Thyroid gland (tissue), 4 donors: ENCODE measurements at regions not wholly inside any gene's neighbourhood (a gene's known extent, or its start where the extent isn't known, plus 50 kb on each side); places are given as distances from the start of the nearest gene placed in this dataset.
A peak's percentile ranks its signal among the peaks of the same experiment; 100 is the strongest.

Source experiments
- DNase-seq, 2 donors: peaks; one replicate each; pipeline ENCODE4 v3.0.0-alpha.2; 2019
- H3K27ac ChIP-seq, 3 donors: fragments of 200-600 bp; sonication (generic); 1 replicate in 2 of 3; 2 replicates in 1 of 3; pipeline ENCODE4 v1.5.1; 2016 to 2019; ENCODE audit warnings: mild to moderate bottlenecking in 1 of 3, moderate library complexity in 1 of 3
- H3K27me3 ChIP-seq: fragments of 200-600 bp; sonication (generic); one replicate; pipeline ENCODE4 v1.5.1; 2019
- H3K36me3 ChIP-seq, 2 donors: fragments of 200-600 bp; sonication (generic); one replicate each; pipeline ENCODE4 v1.5.1; 2016 to 2019
- H3K4me1 ChIP-seq, 2 donors: fragments of 200-600 bp; sonication (generic); one replicate each; pipeline ENCODE4 v1.5.1; 2017 to 2019
- H3K4me3 ChIP-seq, 3 donors: fragments of 200-600 bp; sonication (generic); replicated peaks in 1 of 3; 1 replicate in 2 of 3; 2 replicates in 1 of 3; pipeline ENCODE4 v1.5.1; 2016; ENCODE audit warnings: mild to moderate bottlenecking in 1 of 3
- H3K9me3 ChIP-seq: fragments of 200-600 bp; sonication (generic); one replicate; pipeline ENCODE4 v1.5.1; 2017
- POLR2A ChIP-seq, 2 donors: fragments of 450-650 bp; IDR thresholded peaks; one replicate each; pipeline ENCODE4 v1.6.1; 2017; ENCODE audit warnings: antibody characterized with exemption in 2 of 2, mild to moderate bottlenecking in 2 of 2, moderate library complexity in 1 of 2
- WGBS, 2 donors: methylation state at CpG; one replicate each; pipeline ENCODE4 v1.1.5; 2017; 5-methylcytosine and 5-hydroxymethylcytosine counted together
- intact Hi-C: fragments of 100-400 bp; cut with DNase I; formaldehyde crosslinking; loops from one replicate; pipeline ENCODE4 v1.15.1; 2023
- TF ChIP-seq, protein P1 (sequence below), 6 experiments: fragments of 200-600 bp in 3 of 6; fragments of 450-650 bp in 3 of 6; sonication (generic) in 3 of 6; IDR thresholded peaks; one replicate each; pipeline ENCODE4 v1.5.1; 2016 to 2019; ENCODE audit warnings: antibody characterized with exemption in 6 of 6, mild to moderate bottlenecking in 2 of 6, inconsistent platforms in 1 of 6, moderate library complexity in 1 of 6

DNA sequence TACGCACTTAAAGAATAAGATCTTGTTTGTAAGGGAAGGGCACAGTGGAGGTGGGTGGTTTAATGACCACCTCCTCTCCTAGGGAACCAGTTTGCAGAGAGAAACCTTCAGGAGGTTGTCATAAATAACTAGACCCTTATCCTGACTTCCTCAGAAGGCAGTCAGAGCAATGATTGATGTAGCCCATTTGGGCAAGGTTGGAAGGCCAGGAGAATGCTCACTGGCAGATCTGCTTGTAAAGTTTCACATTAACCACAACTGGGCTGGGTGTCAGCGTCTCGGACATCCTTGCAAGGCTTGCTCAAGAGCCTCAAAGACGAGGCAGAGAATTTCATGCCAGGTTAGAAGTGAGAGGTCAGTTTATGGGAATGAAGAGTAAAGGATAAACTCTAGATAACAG, 87.6 kb upstream of the TRABD2B start:
- no peak overlapping the region for H3K4me3 ChIP-seq
- H3K27me3 ChIP-seq: no peaks in the 10 kb centered on the region
- intact Hi-C loops: no loop called here
- DNase-seq: no peak
- H3K4me1 ChIP-seq: peaks cover 0 to 18% of the 10 kb centered on the region in 2 donors
- H3K27ac ChIP-seq: no peak overlapping the region
- no peaks in the 10 kb centered on the region for H3K9me3 ChIP-seq
- no peaks in the 10 kb centered on the region for H3K36me3 ChIP-seq
- 72 to 82% methylated on average over 4 of the region's 4 CpGs for WGBS, 2 donors
- TF ChIP-seq POLR2A (IDR thresholded peaks at IDR 0.05): no peak
- TF ChIP-seq, protein P1, sequence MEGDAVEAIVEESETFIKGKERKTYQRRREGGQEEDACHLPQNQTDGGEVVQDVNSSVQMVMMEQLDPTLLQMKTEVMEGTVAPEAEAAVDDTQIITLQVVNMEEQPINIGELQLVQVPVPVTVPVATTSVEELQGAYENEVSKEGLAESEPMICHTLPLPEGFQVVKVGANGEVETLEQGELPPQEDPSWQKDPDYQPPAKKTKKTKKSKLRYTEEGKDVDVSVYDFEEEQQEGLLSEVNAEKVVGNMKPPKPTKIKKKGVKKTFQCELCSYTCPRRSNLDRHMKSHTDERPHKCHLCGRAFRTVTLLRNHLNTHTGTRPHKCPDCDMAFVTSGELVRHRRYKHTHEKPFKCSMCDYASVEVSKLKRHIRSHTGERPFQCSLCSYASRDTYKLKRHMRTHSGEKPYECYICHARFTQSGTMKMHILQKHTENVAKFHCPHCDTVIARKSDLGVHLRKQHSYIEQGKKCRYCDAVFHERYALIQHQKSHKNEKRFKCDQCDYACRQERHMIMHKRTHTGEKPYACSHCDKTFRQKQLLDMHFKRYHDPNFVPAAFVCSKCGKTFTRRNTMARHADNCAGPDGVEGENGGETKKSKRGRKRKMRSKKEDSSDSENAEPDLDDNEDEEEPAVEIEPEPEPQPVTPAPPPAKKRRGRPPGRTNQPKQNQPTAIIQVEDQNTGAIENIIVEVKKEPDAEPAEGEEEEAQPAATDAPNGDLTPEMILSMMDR (IDR thresholded peaks at IDR 0.05): no peak

DNA sequence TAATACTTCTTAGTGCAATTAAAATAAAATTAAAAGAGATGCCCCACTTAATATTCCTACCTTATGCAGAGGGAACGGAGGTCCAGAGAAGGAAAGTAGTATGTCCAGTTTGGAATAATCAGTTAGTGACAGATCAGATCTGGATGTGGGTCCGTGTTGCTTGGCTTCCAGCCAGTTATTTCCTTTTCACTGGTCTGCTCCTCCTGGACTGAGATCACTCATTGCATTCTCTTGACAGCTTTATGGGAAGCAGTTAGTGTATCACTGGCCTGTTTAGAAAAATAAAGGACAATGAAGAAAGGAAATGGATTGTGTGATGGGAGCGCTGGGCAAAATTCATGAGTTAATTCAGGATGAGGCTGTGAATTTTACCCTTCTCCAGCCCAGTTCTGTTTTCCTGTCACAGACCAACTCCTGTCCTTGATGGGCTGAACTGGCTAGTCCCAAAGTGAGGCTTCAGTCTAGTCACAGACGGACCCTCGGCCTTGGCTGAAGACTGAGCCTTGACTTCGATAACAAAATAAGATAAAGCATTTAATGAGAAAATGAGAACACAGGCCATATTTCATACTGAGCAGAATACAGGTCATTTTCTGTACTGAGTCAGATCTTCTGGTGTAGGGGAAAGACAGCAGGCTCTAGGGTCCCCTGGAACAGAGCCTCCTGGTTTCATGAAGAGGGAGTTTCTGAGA, 85.2 kb upstream of the TRABD2B start:
- Histone ChIP-seq H3K4me3 (no peak overlapping the region), H3K4me1 (peaks cover 0 to 18% of the 10 kb centered on the region in 2 donors), H3K36me3 (no peaks in the 10 kb centered on the region), H3K27me3 (no peaks in the 10 kb centered on the region), H3K9me3 (no peaks in the 10 kb centered on the region), H3K27ac (no peak overlapping the region)
- TF ChIP-seq POLR2A (IDR thresholded peaks at IDR 0.05): no peak
- TF ChIP-seq, protein P1 (IDR thresholded peaks at IDR 0.05): no peak
- no peak for DNase-seq
- intact Hi-C loops: no loop called here
- 57 to 66% methylated on average over 6 of the region's 6 CpGs for WGBS, 2 donors

DNA sequence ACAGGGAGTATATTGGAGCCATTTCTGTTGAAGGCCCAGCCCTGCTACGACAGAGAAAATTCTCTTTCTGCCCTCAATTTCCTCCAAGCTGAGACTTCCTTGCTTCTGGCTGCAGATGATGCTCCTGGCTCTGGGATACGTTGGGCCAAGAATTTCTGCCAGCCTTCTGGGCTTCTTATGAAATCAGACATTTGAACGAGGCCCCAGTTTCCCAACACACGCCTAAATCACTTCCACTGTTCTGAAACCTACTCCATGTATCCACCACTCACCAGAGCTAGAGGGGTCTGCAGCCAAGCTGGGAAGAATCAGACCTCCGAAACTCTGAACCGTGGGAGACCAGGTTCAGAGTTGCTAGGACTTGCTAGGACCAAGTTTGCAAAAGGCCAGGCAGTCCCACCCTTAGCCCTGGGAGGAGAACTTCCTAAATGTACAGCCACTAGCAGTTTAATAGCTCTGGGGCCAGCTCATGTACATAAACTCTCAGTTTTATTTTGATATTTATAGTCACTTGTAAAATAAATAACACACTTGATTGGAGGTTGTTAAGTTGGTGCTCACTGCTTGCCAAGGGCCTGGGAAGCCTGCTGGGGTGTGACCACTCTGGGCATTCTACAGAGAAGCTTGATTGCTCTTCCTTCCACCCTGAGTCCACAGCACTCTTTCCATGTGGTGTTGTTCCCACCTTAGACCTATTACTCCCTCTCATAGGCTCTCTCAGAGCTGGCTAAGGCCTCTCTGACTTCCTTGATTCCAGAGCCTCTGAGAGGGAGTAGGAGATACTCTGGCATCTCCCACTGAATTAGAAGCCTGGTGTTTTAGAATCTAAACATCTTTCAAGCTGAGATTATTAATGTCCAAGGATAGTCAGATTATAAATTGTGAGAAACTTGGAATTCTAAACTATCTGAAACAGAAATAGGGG, 83.4 kb upstream of the TRABD2B start:
- Histone ChIP-seq H3K36me3 (no peaks in the 10 kb centered on the region), H3K9me3 (no peaks in the 10 kb centered on the region), H3K4me1 (peaks cover 0 to 18% of the 10 kb centered on the region in 2 donors), H3K27me3 (no peaks in the 10 kb centered on the region), H3K4me3 (no peak overlapping the region), H3K27ac (no peak overlapping the region)
- DNase-seq: peak; percentile 48 to 63
- intact Hi-C loops: no loop called here
- WGBS, 2 donors: 85 to 89% methylated on average over 6 of the region's 6 CpGs
- TF ChIP-seq, protein P1 (IDR thresholded peaks at IDR 0.05): no peak
- no peak for TF ChIP-seq POLR2A (IDR thresholded peaks at IDR 0.05)

DNA sequence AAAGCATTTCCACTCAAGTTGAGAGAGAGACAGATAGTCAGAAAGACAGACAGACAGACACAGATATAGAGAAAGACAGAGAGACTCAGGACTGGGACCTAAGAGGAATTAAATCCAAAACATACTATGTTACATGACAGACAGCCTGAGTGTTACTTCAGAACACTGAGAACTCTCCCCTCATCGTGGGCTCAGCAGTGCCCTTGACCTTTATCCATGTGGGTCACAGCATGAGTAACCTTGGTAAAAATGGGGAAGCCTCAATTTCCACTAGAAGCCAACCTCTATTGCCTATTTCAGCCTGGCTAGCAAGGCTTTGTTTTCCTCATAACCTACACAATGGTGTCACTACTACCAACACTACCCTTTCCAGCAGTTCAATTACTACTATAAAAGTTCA, 81.9 kb upstream of the TRABD2B start:
- Histone ChIP-seq H3K36me3 (no peaks in the 10 kb centered on the region), H3K4me1 (peaks cover 0 to 20% of the 10 kb centered on the region in 2 donors), H3K4me3 (no peak overlapping the region), H3K27ac (no peak overlapping the region), H3K27me3 (no peaks in the 10 kb centered on the region), H3K9me3 (no peaks in the 10 kb centered on the region)
- DNase-seq: no peak
- WGBS, 2 donors: 59 to 74% methylated on average over 1 of the region's 1 CpG
- intact Hi-C loops: no loop called here
- TF ChIP-seq, protein P1 (IDR thresholded peaks at IDR 0.05): no peak
- no peak for TF ChIP-seq POLR2A (IDR thresholded peaks at IDR 0.05)

DNA sequence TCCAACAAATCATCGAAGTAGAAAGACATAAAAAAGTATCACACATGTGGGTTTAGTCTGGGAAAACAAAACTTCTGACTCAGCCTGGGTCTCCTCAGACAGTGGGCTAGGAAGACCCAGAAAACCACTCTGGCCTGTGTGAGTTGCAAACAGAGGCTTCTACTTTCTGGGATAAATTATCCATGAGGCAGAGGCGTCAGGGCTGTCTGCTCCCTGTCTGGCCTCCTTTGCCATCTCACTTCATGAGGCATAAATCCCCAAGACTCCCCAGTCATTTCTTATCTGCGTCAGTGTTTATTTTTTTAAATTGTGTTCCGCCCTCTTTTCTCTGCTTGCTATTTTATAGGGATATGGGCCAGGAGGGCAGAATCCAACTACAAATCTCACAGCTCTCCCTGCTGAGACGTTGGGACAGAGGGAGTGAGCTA, 80.6 kb upstream of the TRABD2B start:
- peaks cover 0 to 24% of the 10 kb centered on the region in 2 donors for H3K4me1 ChIP-seq
- H3K27me3 ChIP-seq: no peaks in the 10 kb centered on the region
- H3K27ac ChIP-seq: no peak overlapping the region
- H3K36me3 ChIP-seq: no peaks in the 10 kb centered on the region
- H3K4me3 ChIP-seq: no peak overlapping the region
- H3K9me3 ChIP-seq: no peaks in the 10 kb centered on the region
- WGBS, 2 donors: 74 to 81% methylated on average over 5 of the region's 5 CpGs
- intact Hi-C loops: no loop called here
- no peak for DNase-seq
- TF ChIP-seq, protein P1 (IDR thresholded peaks at IDR 0.05): no peak
- no peak for TF ChIP-seq POLR2A (IDR thresholded peaks at IDR 0.05)
